ENCODE measurements at regions not wholly inside any gene's neighbourhood (a gene's known extent, or its start where the extent isn't known, plus 50 kb on each side); places are given as distances from the start of the nearest gene placed in this dataset.

DNA sequence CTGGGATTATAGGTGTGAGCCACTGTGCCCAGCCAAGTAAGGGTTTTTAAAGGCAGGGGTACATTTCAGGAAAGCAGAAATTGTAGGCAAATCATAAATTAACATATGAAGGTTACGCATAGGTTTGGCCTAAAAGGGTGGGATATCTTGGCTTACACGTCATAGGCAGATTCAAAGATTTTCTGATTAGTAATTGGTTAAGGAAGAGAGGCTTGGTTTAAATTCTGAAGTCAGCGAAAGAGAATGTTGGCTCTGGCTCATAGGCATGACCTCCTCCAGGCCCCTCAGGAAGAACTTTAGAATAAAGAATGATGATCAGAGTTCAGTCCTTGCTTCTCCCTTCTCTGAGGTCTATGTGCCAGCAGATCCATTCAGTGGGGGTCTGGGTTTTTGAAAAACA is 124.8 kb upstream of the RBBP6 start:
- no peak for DNase-seq

DNA sequence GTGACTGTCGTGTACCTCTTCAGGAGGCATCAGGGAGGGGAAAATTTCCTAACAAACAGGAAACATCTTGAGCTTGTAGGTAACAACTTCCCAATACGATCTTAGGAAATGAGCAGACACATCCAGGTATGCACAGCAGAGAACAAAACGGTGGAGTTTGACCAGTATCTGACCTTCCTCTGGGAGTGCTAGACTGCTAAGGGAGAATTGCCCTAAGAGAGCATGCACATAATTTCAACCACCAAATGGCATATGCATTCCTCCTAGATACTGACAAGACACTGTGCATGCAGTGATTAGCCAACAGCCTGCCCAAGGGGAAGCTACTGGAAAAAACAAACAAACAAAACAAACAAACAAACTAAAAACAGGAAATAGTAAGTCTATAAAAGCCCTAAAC is 120.6 kb upstream of the RBBP6 start:
- no peak for DNase-seq

DNA sequence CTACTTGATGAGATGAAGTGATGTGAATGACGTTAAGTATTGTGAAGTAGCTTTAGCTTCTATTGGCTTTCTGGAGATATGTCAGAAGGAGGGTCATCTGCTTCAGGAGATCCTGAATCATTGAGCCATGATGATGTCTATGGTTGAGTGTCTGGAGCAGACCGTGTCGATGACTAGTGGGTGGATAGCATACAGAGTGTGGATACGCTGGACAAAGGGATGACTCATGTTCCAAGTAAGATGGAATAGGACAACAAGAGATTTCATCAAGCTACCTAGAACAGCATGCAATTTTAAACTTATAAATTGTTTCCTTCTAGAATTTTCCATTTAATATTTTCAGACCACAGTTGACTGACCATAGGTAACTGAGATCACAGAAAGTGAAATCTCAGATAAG is 116.1 kb upstream of the RBBP6 start:
- DNase-seq: no peak

DNA sequence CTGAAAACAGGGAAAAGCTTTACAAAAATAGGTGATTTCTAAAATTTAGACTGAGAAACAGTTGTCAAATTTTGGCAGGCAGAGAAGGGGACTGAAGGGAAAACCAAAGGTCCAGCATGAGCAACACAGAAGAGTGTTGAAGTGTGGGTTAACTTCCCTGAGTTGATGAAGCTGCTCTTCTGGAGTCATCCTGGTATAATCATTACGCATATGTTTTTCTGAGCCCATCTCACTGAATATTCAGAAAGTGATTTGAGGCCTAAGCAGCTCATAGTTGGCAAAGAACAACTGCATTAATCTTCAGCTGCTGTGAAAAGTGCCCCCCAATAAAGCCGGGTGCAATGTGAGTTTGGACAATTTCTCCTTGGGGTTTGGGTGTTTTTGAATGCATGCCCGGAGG is 115.0 kb upstream of the RBBP6 start:
- DNase-seq: no peak

DNA sequence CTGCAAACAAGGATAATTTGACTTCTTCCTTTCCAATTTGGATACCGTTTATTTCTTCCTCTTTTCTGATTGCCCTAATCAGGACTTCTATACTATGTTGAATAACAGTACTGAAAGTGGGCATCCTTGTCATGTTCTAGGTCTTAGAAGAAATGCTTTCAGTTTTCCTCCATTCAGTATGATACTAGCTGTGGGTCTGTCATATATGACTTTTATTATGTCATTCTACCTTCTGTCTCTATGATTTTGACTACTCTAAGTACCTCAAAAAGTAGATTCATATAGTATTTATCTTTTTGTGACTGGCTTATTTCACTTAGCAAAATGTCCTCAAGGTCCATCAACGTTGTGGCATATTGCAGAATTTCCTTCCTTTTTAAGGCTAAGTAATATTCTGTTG is 111.5 kb upstream of the RBBP6 start:
- no peak for DNase-seq

DNA sequence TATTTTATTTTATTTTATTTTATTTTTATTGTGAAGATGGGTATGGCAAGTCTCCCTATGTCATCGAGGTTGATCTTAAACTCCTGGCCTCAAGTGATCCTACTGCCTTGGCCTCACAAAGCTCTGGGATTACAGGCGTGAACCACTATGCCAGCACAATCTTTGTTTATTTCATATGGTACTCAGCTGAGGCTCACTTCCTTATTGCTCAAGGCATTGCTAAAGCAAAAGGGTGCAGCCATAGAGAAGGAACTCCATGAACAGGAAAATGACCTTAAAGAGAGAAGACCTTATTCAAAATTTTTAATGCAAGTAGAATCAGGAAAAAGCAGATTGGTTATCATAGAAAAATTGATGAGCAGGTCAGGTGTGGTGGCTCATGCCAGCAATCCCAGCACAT is 110.6 kb upstream of the RBBP6 start:
- DNase-seq: no peak

DNA sequence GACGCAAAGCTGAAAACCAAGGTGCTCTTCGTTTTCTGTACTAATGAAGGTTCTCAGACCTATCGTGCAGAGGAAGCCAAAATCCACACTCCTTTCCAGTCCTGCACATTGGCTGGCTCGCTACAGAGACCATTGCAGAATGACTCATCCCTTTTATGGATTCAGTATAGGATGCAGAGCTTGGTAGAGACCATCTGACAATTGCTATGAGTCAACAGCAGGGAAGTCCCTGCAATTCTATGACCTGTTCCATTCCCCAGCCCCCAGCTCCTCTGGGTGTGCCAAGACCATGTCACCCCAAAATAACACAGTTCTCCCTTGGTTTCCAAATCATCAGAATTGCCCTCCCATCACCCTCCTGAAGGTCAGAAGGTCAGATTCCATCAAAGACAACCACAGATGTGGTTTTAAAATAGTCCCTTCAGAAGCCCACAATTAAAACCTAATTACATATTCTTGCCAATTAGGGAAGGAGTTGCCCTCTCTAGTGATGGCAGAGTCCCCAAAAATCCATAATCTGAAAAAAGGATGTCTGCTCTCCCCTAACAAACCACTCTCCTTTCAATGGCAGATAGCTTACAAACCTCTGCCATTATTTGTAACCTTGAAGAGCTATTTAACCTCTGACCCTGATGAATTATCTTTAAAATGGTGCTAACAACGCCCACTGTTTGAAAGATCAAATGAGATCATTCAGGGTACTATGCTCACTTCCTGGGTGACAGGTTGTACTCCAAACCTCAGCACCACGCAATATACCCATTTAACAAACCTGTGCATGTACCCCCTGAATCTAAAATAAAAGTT is 108.2 kb upstream of the RBBP6 start:
- DNase-seq: no peak

DNA sequence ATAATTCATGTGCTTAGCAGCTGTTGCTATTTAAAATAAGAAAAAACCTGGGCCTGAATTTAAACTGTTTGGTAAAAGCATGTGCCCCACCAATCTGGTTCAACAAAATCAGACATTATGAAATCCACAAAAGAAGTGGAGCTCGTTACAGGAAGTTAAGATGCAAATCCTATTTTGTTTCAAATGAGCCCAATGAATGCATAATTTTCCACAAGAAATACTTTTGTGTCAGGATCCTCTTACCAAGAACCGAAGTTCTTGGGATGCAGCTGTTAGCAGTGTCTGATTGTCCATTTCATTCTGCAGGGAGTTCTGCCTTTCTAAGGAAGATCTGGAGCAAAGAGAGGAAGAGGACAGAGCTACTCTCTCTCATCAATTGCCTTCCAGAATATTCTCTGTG is 105.7 kb upstream of the RBBP6 start:
- no peak for DNase-seq

DNA sequence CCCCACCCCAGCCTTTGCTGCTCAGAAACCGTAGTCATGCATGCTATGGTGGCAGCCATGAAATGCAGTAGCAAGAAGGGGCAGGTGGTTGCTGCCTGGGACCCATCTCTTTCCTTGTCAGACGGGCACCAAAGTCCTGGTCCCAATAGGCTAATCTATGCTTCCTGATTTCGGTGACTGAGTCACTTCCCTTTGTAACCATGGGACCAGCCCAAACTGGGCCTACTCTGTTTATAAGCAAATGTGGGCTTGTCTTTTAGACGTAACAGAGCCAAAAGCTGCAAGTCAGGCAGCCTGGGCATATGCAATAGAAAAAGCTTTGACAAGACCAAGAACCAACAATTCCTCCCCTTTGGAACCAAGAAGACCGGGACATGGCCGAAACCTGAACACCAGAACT is 99.1 kb upstream of the RBBP6 start:
- DNase-seq: no peak

DNA sequence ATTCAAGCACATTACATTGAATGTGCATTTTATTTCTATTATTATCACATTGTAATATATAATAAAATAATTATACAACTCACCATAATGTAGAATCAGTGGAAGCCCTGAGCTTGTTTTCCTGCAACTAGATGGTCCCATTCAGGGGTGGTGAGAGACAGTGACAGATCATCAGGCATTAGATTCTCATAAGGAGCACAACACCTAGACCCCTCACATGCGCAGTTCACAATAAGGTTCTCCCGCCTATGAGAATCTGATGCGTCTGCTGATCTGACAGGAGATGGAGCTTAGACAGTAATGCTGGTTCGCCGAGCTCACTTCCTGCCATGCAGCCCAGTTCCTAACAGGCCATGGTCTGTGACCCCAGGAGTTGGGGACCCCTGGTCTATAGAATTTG is 96.7 kb upstream of the RBBP6 start:
- DNase-seq: no peak

DNA sequence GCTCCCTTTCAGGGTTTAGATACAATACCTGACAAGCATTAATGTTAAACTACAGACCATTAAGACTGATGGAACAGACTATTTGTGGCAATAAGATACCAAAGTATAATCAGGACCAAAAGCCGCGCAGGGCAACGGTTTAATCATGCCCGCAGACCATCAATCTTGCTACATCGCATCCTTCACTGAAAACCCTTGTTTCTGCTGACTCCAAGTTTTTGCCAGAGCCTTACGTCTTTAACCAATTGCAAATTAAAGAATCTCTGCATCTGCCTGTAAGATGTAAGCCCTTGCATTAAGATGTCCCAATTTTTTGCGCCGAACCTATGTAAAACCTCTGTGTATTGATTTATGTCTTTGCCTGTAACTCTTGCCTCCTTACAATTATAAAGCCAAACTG is 94.2 kb upstream of the RBBP6 start:
- DNase-seq: no peak

DNA sequence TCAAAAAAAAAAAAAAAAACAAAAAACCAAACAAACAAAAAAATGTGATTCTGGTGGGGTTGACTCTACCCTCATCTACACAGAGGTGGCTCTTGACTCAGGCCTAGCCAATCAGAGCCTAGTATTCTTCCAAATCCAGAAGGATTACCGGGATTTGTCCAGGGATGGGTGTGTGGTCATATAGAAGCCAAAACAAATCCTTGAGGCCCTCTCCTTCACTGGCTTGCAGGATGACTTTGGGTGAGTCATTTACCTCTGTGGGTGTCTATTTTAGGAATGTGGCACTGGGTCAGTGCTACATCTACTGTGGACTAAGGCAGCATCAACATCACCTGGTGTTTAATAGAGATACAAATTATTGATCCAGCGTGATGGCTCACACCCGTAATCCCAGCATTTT is 93.2 kb upstream of the RBBP6 start:
- no peak for DNase-seq

DNA sequence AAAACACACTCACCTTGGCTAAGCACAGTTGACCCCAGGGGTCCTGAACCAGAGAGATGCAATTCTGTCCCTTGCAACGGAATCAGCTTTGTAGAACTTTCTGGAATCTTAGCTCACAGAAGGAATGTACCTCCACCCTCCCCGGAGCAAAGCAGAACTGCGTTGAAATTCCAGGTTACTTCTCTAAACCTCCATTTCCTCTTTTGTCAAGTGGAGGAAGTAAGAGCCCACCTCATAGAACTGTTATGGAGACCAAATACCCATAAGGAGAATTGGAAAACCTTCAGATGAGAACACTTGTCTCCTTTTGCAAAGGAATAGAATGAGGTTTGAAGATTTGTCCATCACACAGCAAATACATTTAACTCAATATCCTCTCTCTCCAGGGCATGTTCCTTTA is 86.6 kb upstream of the RBBP6 start:
- DNase-seq: no peak

DNA sequence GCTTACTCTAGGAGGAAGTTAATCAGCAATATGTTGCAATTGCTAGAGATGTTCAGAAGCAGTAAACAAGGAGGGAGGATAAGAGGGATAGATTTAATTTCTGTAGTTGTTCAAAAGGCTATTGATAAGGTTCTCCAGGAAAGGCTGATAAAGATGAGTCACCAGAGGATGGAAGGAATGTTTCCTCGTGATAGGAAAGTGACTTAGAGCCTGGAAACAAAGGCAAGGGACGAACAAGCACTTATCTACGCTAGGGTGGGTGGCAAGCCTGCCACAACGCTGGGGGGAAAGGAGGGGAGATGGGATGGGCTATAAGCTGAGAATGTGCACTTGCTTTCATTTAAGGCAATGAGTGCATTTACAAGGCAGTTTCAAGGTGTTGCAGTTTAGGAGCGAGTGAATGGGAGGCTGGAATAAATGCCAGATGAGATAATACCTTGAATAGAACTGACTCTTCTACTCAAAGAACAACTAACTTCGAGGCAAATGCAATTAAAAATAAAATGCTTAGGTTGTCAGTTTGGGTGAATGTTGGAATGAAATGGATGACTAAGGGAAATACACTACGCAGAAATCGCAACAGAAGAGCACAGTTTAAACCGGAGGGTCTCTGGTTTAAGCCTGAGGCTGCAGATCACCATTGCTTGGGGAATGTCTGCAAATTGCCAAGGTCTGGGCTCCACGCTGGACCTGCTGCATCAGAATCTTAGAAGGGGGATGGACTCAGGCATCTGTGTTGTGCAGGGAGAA is 76.0 kb upstream of the RBBP6 start:
- no peak for DNase-seq

DNA sequence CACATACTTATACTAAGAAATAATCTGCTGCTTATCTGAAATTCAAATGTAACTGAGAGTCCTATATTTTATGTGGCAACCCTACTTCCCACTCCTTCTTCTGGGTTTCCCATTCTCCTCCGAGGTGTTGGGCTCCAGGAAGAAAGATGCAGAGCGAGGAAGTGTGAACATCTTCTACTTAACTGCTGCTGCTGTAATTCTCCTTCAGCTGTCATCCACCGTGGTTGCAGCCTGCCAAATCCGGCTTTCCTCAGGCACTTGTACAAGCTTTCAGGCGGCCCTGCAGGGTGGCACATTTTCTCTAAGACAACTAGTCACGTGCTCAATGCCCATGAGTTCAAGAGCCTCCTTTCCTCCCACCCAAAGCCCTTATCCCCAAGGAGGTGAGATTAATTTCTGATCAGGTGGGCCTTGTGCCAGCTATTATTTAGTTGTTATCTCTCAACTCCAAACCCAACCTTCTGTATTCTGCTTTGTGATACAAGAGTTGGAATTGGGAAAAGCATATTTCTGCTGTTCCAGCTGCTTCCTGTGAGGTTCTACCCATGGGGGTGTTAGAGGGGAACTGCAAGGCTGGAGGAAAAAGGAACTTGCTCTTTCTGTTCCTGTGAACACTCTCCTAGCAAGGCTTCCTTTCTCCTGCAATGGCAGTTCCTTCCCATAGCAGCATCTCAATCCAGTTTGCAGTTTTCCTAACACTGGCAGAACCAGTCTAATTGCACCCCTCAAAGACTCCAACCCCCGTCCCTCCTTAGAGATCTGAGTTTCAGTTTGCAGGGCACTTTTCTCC is 67.6 kb upstream of the RBBP6 start:
- peak; percentile 5 for DNase-seq

DNA sequence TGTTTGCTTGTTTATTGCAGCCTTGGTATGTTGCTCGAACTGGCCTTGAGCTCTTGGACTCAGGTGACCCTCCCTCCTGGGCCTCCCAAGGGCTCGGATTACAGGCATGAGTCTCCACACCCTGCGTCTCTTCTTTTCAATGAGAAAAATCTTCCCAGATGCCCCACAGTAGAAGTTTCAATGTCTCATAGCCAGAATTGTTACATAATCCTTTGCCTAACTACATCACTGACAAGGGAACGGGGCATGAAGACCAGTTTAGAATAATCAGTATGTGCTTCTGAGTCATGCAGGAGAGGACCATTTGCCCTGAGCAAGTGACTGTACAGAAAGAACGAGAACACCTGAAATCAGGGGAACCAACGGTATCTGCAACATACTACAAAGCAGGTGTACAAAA is 61.9 kb upstream of the RBBP6 start:
- no peak for DNase-seq

DNA sequence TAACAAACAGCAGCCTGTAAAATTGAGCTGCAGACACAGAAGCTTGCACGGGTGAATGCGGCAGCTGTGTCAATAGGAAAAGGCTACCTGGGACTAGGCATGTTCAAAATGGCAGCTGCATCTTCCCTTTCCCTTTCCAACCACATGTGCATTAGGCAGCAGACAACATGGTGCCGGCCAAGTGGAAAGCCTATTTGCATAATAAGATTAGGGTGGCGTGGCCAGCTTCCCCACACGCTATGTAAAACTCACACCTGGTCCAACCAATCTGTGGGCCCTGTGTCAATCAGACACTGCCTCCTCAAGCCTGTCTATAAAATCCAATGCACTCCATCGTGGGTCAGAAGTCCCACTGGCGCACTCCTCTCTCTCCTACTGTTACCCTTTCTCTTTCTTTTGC is 61.0 kb upstream of the RBBP6 start:
- DNase-seq: no peak

DNA sequence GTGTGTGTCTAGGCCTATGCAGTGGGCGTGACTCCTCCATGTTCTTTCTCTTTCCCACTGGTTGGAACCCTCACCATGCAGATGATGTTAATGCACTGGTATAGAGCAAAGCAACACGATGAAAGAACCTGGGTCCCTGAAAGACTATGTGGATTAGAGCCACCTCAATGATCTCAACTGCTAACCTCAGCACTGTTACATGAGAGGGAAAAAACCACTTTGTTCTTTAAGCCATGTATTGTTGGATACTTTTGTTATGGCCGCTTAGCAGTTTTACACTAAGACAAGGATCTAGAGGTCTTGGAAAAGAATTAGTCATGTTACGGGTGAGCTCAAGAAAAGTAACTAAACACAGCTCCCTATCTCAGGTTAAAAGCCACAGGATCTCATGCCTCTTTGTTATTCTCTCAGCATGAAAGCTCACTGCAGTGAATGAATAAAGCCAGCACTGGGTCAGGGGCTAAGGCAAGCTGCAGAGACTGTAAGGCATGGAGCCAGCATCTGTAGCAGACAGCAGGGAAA is 56.6 kb upstream of the RBBP6 start:
- DNase-seq: no peak

DNA sequence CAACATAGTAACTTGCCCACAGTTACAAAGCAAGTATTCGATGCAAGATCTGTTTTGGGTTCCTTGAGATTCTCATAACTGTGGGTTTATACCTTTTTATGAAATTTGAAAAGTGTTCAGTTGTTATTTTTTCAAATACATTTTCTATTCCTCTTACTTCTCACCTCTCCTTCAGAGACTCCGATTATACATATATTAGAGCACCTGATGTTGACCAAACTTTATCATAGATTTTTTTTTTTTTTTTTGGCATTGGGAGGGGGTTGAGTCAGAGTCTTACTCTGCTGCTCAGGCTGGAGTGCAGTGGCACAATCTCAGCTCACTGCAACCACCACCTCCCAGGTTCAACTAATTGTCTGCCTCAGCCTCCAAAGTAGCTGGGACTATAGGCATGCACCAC is 51.3 kb upstream of the RBBP6 start:
- no peak for DNase-seq

All from retina (tissue), 1 donor.